ENCODE measurements at regions not wholly inside any gene's neighbourhood (a gene's known extent, or its start where the extent isn't known, plus 50 kb on each side); places are given as distances from the start of the nearest gene placed in this dataset.

- no peak for DNase-seq
- no peaks in the 10 kb centered on the region for H3K9me3 ChIP-seq
- H3K27me3 ChIP-seq: no peaks in the 10 kb centered on the region
- H3K36me3 ChIP-seq: no peaks in the 10 kb centered on the region
- TF ChIP-seq CTCF (IDR thresholded peaks at IDR 0.05): no peak
- H3K4me3 ChIP-seq: no peak overlapping the region
- no peaks in the 10 kb centered on the region for H3K4me1 ChIP-seq
- no peak overlapping the region for H3K27ac ChIP-seq
These were observed 395.2 kb upstream of the KIF2A start for GRCh38 chr5:61910771-61911170.

GRCh38 chr5:61912559-61912958 is 393.4 kb upstream of the KIF2A start:
- H3K27ac ChIP-seq: no peak overlapping the region
- H3K4me3 ChIP-seq: no peak overlapping the region
- no peaks in the 10 kb centered on the region for H3K9me3 ChIP-seq
- H3K27me3 ChIP-seq: no peaks in the 10 kb centered on the region
- no peak for DNase-seq
- TF ChIP-seq POLR2A (IDR thresholded peaks at IDR 0.05) (no peak), CTCF (IDR thresholded peaks at IDR 0.05) (no peak)
- no peaks in the 10 kb centered on the region for H3K4me1 ChIP-seq
- no peaks in the 10 kb centered on the region for H3K36me3 ChIP-seq

DNA sequence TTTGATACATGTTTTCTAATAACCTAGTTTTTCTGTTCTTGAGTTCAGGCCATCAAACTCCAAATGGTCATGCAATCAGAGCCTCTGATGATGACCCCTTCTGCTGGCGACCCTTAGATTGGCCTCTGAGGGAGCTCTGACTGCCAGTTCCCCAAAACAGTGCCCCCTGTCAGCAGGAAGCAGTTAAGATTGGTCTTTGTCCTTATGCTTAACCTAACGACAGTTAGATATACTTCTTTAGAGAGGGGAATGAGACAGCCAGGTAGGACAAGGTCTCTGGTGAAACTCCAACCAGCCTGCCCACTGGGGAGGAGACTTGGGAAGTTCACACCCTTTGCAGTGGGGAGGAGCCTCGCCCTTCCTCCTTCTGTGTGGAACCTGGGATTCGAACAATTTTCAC is 390.4 kb upstream of the KIF2A start:
- TF ChIP-seq CTCF (IDR thresholded peaks at IDR 0.05) (no peak), POLR2A (IDR thresholded peaks at IDR 0.05) (no peak)
- H3K36me3 ChIP-seq: no peaks in the 10 kb centered on the region
- no peak overlapping the region for H3K27ac ChIP-seq
- H3K9me3 ChIP-seq: no peaks in the 10 kb centered on the region
- no peak overlapping the region for H3K4me3 ChIP-seq
- DNase-seq: no peak
- no peaks in the 10 kb centered on the region for H3K27me3 ChIP-seq
- H3K4me1 ChIP-seq: no peaks in the 10 kb centered on the region

DNA sequence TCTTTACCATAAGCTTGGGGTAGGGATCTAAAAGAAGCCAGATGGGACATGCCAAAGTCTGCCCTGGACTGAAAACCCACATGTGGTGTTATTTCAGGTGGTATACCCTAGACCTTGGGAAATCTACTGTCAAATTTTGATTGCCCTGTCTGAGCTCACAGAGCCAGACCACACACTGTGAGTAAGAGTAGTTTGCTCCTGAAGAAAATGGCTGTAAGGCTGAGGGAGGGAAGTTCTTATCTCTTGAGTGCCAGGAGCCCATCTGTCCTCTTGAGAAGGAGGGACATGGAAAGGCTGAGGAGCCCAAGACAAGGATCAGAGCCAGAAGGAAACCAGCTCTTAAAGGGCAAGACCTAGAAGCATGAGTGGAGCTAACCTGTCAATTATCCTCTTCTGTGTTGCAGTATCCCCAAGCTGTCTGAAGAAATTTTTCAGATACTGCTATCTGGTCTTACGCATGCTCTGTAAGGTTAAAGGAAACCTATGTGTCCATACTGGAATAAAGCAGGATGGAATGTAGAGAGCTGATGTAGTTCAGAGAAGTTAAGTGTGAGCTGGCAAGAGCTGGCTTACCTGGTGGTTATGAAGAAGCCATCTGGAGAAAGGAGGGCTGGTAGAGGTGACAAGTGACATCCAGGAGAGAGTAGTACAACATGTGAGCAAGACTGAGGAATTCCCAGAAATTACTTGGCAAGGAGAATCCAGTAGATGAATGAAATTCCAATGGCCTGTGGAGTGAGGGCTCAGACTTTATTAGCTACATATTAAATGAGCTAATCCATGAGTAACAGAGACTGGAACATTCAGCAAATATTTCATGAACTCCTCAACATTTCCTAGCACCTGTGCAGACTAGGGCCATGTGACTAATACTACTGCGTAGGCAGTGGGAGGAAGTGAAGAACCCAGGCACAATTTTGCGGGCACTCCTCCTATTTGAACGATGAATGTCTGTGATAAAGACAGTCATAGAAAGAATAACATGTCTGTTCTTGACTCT is 389.1 kb upstream of the KIF2A start:
- Histone ChIP-seq H3K4me3 (no peak overlapping the region), H3K27ac (no peak overlapping the region), H3K36me3 (no peaks in the 10 kb centered on the region), H3K27me3 (no peaks in the 10 kb centered on the region), H3K9me3 (no peaks in the 10 kb centered on the region), H3K4me1 (no peaks in the 10 kb centered on the region)
- TF ChIP-seq POLR2A (IDR thresholded peaks at IDR 0.05) (no peak), CTCF (IDR thresholded peaks at IDR 0.05) (no peak)
- DNase-seq: no peak

- TF ChIP-seq POLR2A (IDR thresholded peaks at IDR 0.05): no peak
- TF ChIP-seq CTCF (IDR thresholded peaks at IDR 0.05): no peak
- no peaks in the 10 kb centered on the region for H3K27me3 ChIP-seq
- no peak overlapping the region for H3K4me3 ChIP-seq
- no peaks in the 10 kb centered on the region for H3K4me1 ChIP-seq
- no peaks in the 10 kb centered on the region for H3K9me3 ChIP-seq
- no peak for DNase-seq
- H3K36me3 ChIP-seq: no peaks in the 10 kb centered on the region
- no peak overlapping the region for H3K27ac ChIP-seq
These were observed 387.4 kb upstream of the KIF2A start for GRCh38 chr5:61918611-61919010.
